Ammon's horn (tissue), 1 donor: ENCODE measurements at regions not wholly inside any gene's neighbourhood (a gene's known extent, or its start where the extent isn't known, plus 50 kb on each side); places are given as distances from the start of the nearest gene placed in this dataset.

Experiments used
- DNase-seq: peaks from one replicate; pipeline ENCODE4 v3.0.0-alpha.2; 2016; ENCODE audit warnings: low spot score

DNA sequence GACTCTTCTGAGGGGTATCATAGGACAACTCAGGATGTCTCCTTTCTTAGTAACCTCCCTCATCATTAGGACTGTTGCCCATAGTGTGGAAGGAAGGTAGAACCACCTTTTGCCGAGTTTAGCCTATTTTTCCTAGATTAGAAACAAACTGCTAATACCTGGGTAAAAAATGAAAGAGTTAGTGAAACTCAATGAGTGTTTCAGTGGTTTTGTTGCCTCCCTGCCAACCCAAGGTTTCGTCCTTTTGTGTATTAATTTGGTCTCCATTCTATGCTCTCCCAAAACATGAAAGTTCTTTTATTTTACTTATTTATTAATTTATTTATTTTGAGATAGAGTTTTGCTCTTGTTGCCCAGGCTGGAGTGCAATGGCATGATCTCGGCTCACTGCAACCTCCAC, 174.9 kb upstream of the KCNJ16 start:
- DNase-seq: no peak

DNA sequence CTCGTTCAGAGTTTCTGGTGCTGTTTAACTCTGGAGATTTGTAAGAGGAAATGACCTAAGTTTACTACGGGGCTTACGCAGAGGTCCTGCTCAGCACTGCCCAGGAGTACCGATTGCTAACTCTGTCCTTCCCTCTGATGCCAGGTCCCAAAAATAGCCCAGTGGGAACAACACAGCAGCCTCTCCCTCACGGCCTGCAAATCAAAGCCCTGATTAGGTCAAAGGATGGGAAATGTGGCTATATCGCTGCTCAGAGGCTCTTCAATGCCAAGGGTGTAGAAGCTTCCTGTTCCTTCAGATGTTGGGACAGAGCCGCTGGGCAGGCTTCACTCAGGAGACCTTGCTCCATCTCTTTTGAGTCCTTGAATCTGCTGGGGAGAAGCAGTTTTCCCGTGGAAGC, 174.2 kb upstream of the KCNJ16 start:
- no peak for DNase-seq

DNA sequence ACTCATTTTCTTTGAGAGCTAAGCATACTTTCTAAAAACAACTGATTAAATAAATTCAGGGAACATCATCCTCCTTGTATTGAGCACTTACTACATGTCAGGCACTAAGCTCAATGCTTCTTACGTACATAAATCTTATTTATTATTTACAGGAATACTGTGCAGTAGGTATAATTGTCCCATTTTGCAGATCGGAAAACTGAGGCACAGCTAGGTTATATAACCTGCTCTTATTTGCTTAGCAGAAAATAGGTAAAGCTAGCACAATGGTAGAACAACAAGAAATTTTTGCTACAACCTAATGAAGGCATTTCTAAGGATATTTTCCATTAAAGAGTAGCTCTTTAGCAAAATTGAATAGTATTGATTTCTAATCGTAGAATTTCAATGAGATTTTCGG, 168.7 kb upstream of the KCNJ16 start:
- no peak for DNase-seq

DNA sequence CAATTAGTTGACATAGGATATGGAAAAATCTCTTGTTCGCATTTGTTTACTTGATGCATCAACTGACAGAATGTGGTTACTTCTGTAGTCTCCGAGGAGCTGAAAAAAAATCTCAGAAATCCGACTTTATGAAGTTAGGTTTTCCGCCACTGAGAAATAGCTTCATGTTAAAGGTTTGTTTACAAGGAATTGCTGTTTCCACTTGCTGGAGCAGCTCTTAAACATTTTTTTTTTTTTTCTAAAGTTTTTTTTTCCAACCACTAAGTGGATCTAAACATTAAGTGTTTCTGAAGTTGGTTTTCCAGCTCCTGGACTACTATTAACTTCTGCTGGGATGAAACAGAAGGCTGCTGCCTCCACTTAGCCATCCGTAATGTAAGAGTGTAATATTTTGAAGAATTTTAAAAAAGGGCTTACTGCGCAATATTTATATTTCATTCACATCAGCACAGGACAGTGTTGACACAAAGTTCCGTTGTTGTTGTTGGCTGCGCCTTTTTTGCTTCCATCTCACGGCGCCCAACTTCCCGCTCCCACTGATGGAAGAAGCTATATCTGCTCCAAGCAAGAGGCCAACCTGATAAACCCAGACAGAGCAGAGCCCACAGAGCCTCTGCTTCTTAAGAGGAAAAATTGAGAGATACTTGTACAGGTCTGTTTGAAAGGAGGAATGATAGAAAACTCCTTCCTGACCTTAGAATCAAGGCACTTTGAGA, 167.7 kb upstream of the KCNJ16 start:
- DNase-seq: no peak

DNA sequence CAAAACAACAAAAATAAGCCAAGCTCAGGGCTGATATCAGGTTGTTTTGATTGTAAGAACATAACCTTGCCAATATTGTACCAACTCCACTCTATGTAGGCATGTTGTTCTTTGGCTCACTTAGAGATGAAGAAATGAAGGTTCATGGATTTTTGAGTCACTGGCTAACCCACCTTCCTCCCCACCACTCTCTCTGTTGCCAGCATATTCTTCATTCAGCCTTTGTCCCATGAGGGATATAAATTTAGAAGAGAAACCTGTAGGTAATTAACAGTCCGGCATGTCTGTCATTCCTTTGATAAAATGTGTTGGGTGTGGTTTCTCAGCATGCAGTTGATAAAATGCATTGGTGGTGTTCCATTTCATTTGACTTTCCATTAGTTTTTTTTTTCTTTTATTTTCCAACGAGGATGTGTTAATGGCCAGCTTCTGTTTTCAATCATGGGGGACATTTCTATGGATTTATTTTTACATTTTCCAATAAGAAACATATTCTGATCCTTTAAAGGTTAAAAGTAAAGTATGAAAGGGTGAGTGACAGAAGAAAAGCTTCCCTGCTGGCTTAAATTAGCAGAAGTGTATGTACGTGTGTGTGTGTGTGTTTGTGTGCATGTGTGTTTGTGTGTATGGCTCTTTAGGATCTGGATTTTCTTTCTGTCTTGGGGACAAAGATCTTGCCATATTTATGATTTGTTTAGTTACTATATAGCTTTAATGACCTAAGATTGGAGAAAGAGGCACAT, 166.2 kb upstream of the KCNJ16 start:
- DNase-seq: no peak

DNA sequence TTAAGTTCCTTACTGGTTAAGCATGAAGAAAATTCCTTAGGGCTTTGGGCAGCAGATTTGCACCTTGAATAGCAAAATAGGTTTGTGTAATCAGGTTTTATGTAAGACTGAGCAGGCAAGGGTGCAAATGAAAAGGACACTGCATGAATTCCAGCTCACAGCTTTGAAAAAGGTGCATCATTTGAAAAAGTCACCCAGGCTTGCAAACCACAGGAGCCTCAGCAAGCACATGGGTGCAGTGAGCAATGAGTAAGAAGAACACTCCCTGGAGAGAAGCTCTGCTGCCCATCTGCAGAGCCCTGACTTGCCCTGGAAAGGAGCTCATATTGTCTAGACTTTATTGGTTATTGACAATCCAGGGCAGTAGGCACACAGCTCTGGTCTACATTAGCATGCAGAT, 165.6 kb upstream of the KCNJ16 start:
- no peak for DNase-seq

DNA sequence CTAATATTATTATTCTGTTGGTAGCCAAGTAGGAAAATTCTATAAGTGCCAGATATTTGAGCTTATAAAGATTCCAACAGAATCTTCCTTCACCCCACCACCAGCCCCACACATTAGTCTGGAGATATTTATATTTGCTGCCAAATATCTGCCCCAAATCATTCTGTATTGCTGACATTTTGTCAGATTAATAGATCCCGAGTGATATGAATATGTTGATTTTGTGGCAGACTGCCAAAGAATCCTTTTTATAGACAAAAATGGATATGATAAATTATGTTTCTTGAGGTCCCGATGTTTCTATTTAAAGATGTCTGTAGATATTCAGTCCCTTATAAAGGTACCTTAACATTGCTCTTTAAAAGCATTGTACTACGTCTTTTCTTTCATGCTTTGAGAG, 162.2 kb upstream of the KCNJ16 start:
- no peak for DNase-seq

DNA sequence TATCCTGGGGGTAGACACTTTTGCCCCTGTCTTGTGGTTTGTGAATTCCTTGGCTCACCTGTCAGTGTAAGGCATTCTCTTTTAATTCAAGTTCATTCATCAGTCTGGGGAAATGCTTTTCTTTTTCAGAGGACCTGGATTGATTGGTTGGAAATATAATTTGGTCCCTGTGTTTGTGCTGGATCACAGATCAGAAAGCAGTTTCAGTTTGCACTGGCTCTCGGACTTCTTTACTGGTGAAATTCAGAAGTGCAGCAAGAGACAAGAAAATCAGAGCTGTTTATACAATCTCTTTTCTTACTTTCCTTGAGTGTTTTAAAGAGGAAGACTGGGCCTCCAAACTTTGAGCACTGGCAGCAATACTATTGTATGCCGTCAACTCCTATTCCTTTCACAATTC, 161.8 kb upstream of the KCNJ16 start:
- no peak for DNase-seq

DNA sequence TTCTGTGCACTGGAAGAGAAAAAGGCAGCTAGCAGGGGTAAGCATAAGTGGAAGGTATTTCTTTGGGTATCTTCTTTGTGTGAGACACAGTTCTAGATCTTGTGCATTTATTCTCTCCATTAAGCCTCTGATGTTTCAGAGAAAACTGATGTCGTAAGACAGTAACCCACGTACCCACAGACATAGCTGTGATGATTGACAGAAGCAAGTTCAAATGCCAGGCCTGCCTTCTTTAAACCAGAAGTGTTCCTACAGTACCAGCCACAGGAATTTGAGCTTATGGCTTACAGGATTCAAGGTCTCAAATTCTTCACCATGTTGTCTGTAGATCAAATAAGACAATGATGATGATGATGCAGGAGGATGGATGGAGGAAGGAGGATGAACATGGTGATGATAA, 161.4 kb upstream of the KCNJ16 start:
- no peak for DNase-seq

DNA sequence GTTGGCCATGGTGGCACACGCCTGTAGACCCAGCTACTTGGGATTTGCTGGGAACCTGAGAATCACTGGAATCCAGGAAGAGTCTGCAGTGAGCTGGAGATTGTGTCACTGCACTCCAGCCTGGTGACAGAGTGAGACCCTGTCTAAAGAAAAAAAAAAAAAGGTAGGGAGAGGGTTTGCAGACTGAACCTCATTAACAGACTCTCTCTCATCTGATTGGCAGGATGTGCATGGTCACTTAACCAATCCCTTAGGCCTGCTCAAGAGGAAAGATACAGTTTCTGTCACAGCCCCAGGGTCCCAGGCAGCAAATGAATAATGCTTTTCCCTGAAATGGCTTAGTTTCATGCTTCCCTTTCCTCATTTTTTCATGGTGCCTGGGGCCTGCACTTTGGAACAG, 160.5 kb upstream of the KCNJ16 start:
- DNase-seq: no peak

DNA sequence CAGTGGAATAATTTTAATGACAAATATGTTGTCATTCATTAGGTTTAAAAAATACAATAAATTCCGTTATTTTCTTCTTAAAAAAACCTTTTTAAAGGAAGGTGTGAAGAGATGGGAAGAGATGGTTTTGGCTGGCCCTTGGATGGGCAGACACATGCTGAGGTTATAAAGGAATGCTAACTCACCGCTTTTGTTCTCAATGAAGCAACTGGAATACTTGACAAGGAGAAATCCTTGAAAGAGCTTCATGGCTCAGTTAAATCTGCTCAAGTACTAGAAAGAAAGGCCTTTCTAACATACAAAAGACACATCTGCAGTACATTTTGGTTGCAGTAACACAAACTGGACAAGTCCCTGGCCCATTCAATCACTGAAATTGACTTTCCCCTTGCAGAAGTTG, 158.3 kb upstream of the KCNJ16 start:
- no peak for DNase-seq

DNA sequence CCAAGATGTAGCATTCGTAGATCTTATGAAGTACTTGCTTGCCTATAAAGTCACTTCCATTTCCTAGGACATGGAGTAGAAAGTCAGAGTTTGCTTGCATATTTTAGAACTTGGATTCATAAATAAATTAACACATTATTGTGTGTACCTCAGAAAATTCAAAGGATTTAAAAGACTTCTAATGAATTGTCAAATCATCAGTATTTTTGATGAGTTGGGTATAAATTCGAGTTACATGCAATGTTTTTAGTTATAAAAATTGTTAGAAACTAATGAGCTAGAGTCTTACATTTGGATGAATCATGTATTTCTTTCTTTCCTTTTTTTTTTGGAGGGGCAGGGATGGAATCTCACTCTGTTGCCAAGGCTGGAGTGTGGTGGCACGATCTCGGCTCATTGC, 156.9 kb upstream of the KCNJ16 start:
- DNase-seq: no peak

DNA sequence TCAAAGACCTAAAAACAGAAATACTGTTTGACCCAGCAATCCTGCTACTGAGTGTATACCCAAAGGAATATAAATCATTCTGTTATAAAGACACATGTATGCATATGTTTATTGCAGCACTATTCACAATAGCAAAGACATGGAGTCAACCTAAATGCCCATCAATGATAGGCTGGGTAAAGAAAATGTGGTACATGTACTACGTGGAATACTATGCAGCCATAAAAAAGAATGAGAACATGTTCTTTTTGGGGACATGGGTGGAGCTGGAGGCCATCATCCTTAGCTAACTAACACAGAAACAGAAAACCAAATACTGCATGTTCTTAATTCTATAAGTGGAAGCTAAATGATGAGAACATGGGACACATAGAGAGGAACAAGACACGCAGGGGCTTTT, 155.2 kb upstream of the KCNJ16 start:
- no peak for DNase-seq

DNA sequence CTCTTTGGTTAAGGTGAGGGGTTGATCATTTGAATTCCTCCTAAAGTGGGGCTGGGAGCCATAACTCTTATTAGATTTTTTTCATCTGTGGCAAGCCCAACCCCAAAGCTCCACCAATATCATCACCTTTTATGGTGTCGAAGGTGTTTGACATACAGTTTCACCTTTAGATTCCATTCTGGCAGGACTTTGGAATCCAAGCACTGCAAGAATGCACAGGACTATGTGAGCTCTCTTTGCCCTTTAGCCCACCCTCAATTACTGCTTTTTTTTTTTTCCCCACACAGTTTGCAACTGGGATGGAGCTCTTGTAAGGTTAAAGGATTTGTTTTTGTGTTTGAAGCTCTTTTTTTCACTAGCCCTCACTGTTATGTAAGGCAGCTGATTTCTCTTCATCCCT, 154.0 kb upstream of the KCNJ16 start:
- DNase-seq: no peak

DNA sequence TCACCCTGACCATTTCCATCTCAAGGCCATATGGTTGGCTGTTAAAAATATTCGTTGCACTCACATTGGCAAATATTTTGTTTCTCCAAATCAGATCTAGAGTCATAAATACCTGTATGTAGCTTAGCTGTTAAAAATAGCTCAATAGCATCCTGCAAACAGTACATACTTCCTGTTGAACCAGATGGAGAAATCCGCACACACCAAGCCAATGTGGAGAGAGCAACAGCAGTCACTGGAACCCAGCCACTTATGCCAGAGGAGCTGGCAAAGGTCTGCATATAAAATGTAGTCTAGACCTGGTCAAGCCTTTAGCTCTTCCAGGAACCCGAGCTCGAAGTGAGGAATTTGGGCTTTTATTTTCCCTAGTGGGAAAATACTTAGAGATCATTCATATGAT, 146.4 kb upstream of the KCNJ16 start:
- no peak for DNase-seq

DNA sequence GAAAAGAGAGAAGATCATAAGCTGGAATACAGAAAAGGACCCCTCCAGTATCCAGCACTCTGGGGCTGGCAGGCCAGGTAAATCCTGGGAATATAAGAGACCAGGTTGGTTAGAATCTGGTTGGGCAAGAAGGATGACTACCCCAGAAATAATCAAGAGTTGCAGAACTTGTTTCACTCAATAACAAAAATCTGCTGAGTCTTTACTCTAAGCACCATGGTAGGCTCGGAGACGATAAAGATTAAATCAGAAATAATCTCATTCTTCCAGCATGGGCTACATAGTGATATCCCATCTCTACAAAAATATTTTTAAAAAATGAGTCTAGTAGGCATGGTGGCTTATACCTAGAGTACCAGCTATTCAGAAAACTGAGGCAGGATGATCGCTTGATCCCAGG, 138.0 kb upstream of the KCNJ16 start:
- DNase-seq: no peak

DNA sequence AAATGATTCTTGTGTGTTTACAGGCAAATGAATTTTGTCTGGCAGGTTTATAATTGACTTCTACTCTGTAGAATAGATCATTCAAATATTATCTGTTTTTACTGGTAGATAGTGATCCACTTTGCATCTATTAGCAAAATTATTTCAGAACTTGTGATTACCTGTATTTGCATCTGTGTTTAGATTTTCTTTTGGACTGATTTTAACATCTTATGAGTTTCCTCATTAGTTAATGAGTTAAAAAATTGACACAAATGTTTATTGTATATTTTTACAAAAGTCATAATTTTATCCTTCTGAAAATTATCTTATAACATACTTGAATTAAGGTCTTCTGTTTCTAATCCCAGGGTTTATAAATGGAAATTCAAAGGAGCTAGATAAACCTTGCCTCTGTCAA, 132.0 kb upstream of the KCNJ16 start:
- DNase-seq: no peak

DNA sequence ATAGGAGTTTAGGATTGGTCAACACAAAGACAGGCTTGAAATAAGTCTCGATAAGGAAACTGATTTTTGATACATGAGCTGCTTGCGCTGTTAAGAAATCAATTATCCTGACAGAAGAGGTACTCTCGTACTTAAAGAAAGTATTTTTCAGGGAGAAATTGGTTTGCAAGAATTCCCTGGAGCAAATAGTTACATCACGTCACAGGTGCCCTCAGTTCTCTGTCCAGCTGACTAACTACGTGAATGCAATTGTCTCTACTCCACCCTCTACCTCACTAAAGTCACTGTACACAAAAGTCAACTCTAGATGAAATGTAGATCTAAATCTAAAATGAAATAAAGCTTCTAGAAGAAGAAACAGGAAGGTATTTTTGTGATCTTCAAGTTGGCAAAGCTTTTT, 130.6 kb upstream of the KCNJ16 start:
- no peak for DNase-seq

DNA sequence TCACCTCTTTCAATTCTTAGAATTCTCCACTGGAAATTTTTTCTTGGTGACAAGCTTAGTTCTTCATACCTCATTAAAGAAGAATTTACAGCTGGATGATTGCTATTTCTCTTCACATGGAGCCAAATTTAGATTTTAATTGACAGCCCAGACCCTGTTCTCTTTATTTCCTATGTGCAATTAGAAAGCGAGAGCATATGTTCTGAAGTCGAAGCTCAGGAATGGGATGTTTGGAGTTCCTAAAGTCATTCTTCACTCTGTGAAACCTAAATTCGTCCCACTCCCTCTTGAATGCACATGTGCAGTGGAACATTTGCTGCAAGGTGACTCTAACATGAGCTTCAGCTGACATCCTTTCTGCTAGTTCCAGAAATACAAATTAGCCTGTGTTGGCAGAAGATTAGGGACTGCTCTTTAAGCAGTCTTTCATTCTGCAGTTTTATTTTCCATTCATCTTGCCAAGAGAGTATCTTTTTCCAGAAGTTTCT, 129.3 kb upstream of the KCNJ16 start:
- DNase-seq: peak; percentile 8

DNA sequence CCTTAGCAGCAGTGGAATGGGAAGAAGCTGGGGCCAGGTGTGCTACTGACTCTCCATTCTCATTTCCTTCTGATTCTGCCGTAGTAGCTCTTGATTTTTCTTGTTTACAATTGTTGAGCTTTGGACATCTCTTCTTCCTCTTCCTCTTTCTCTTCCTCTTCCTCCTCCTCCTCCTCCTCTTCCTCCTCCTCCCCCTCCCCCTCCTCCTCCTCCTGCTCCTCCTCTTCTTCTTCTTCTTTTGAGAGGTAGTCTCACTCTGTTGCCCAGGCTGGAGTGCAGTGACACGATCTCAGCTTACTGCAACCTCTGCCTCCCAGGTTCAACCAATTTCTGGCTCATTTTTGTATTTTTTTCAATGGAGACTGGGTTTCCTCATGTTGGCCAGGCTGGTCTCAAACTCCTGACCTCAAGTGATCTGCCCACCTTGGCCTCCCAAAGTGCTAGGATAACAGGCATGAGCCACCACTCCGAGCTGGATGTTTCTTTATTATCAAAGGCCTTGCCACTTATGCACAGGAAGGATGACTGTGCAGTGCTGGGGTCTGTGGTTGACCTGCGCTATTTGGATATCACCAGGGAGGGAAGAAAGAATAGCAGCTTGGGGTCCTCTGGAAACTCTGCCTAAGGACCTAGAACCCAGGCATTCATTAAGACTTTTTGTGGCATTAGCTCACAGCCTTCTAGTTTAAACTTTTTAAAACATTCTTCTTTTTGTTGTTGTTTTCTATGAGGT, 127.8 kb upstream of the KCNJ16 start:
- DNase-seq: no peak

DNA sequence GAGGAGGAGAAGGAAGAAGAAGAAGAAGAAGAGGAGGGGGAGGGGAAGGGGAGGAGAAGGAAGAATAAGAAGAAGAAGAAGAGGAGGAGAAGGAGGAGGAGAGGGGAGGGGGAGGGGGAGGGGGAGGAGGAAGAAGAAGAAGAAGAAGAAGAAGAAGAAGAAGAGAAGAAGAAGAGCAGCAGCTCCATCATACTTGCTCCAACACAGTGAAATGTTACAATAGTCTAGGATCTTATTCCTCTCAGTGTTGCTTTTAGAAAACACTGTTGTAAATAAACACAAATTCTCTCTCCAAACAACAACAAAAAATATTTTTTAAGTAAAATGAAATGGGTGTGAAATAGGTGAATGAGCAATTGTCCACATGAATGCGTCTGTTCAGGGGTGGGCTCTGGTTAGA, 126.6 kb upstream of the KCNJ16 start:
- no peak for DNase-seq

DNA sequence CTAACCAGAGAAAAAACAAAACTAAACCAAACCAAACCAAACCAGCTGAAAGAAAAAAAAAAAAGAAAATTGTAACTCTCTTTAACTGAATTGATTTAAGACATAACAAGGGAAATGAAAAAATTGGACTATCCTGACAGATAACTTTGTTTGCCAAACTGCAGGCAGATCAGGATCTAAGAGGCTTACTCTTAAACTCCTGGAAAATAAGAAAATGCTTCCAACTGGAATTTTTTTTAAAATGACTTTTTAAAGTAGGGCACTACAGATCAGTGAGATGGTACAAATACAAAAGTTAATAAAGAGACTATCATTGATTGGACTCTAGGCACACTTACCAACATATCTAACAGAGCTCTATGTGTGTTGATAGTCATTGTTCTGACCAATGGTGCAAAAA, 125.5 kb upstream of the KCNJ16 start:
- DNase-seq: no peak
